Activated T-cell treated with anti-CD3 and anti-CD28 coated beads for 24 hours (primary cell): ENCODE measurements at regions not wholly inside any gene's neighbourhood (a gene's known extent, or its start where the extent isn't known, plus 50 kb on each side); places are given as distances from the start of the nearest gene placed in this dataset.
"Not testable (repeated sequence)": the region's sequence is repeated elsewhere in the genome, so short reads cannot be mapped to it uniquely, and the experiment has no call there.

ENCODE experiments used
- DNase-seq: peaks from one replicate; pipeline ENCODE4 v3.0.0-alpha.2; 2020; ENCODE audit warnings: low read depth

DNA sequence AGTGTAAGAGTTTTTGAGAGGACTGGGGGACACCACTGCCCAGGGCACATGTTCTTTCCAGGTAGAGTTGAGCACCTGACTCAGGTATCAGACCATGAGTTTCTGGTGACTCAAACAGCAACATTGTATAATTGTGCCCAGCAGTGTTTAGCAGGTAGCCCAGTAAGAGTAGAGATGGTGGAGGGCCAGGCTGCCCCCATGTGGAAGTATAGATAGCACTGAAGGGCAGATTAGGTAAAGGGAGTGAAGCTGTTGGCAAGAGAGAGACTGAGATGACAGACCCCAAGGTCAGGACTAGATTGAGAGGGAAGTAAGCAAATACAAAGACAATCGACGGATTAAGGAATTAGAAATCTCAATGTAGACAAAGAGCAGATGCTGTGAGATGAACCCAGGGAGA, 74.6 kb downstream of the TRIM42 start:
- no peak for DNase-seq

DNA sequence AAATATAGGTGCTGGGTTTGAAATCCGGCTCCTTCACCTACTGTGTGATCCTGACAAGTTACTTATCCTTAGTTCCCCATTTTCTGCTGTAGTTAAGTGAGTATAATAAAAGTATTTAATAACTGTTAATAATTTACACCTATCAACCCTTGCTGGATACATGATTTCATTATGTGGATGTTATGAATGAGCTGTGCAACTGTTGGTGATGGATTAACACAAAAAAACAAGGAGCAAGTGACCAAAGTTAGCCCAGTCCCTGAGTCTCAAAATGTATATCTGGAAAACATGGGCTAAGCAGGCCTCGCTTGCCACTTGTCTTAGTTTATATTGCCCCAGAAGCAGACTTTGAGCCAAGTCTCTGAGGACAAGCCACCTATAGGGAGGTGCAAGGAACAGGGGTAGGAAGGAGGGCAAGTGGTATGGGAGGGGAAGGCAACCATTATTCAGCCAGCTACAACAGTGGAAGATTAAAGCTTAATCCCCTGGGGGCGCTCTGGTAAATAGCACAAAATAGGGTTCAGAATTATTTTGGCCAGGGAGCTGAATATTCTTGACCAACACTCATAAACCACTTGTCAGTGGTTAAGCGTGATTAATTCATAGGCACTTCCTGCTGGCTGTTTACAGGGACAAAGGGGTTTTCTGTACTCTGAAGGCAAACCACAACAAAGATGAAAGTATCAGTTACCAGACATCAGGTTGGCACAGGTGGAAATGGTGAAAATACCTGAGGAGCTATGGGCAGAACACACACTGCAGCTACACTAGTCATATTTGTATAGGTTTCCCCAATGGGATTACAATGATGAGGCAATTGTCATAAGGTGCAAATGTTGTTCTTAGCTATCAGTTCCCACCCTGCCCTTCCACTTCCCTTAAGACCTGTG, 76.2 kb downstream of the TRIM42 start:
- no peak for DNase-seq

DNA sequence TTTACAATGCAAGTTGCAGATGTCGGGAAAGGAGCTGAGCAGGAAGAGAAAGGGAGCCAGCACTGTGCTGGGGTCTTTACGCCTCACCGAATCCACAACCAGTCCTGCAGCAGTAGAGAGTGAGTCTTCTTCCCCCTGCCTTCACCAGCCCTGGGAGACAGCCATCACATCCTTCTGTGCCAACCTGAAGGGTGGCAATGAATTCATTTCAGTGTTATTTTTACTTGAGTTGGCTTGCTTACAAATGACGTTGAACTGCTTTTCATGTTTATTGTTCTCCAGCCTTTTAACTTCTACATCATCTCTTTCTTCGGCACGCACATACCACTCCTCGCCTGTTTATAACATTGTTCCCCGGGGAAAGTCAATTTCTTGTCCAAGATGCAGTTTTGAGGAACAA, 77.1 kb downstream of the TRIM42 start:
- no peak for DNase-seq

DNA sequence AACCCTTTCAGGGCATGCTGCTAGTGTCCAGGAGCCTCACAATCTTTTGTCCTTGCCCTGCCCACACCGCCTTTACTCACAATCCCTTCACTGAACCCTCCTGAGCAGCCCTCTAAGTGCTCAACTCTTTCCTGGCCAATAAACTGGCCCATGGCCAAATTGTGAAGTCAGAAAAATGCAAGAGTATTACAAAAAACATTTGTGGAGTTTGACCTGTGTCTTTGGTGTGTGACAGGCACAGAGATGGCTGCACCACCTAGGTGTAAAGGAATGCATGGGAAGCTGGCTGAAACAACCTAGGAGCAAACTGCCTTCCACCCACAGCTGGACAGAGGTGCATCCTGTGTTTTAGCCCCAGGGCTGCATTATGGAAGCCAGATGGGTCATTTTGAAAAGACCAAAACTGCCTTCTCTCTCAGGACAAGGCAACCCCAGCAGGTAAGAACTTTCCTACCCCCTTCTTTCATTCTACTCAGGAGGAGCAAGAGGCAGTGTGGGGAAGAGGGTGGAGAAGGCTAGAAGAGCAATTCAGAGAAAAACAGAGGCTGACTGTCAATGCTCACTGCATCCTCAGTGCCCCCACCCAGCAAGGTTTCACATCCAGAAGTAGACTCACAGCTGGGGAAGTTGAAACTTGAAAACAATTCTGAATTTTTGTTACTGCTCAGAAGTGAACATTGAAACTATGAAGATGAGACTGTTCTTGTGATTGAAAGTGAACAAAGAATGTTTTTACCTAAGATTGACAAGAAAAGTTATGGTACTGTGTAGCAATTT, 78.6 kb downstream of the TRIM42 start:
- no peak for DNase-seq

DNA sequence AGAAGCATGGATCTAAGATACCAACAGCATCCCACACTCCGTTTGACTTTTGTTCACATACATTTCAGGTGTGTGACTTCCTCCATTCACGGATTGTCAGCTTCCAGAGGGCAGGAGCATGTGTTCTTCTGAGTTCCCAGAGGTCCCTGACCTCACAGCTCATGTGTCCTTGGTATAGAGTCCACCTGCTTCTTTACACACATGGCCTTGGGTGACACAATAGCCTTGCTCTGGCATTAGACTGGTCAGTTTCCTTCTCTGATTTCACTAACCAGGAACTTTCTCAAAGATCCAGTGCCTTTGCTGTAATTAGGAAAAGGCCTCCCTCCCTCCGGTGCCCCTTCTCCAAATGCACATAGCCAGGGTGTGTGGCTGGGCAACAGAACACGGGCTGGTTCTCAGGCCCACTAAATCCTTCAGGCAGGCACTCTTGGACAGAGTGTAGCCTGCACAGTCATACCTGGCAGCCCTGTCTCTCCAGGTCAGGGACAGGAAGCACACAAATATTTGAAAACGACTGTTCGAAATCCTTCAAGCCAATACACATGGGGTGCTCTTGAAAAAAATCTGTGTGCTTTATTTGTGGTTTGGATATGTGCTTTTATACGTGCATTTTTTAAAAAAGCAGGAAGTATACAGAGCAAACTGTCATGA, 81.1 kb downstream of the TRIM42 start:
- DNase-seq = no peak

DNA sequence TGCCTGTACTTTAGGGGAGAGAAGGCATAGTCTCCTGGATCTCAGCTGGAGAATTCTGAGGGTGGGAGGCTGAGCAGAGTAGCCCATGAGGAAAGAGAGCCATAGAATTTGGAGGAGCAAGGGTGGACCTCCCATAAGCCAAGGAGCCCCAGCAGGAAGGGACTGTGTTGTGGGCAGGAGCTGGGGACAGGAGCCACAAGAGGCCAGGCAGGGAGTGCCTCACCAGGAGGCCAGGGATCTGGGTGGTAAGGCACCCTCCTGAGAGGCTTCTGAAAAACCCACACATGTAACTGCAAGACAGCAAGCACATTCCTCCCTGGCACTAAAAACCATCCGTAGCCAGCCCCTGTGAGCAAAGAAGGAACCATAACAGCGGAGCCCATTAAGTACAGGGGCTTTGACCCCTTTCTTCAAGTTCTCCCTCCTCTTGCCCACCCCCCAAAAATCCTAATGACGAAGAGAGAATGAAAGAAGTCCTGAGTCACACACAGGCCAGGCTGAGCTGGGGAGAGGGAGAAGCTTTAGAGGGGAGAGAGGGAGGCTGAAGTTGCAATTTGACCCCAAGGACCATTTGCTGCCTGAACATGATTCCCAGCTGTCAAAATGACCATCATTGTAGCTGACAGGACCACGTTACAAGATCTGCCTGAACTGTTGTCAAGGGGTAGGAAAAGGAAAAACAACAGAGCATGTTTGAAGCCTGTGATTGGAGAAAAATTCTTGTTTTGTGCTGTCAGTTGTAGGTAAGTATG, 82.6 kb downstream of the TRIM42 start:
- no peak for DNase-seq

DNA sequence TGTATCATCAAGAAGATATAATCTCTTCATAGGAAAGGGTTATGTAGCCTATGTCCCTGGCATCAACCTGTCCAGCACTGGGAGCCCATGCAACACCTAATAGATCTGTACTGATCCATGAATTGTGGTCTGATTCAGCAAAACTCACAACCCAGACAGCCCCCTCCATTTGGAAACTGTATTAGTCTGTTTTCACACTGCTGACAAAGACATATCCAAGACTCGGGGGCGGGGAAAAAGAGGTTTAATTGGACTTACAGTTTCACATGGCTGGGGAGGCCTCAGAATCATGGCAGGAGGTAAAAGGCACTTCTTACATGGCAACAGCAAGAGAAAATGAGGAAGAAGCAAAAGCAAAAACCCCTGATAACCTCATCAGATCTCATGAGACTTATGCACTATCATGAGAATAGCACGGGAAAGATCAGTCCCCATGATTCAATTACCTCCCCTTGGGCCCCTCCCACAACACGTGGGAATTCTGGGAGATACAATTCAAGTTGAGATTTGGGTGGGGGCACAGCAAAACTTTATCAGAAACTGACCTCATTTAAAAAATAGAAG, 83.3 kb downstream of the TRIM42 start:
- DNase-seq = no peak

DNA sequence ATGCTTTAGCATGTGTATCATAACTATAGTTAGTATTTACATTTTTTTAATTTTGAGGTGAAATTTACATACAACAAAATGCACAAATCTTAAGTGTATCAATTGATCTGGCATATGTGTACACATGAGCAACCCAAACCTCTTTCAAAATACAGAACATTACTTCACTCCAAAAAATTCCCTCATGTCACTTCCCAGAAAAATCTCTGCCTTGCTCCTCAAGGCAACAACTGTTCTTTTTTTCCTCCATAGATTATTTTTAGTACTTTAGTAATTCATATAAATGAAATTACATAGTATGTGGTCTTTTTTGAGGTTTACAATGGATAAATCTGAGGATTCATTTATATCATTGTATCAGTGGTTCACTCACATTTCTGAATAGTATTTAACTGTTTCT, 84.9 kb downstream of the TRIM42 start:
- DNase-seq = no peak

DNA sequence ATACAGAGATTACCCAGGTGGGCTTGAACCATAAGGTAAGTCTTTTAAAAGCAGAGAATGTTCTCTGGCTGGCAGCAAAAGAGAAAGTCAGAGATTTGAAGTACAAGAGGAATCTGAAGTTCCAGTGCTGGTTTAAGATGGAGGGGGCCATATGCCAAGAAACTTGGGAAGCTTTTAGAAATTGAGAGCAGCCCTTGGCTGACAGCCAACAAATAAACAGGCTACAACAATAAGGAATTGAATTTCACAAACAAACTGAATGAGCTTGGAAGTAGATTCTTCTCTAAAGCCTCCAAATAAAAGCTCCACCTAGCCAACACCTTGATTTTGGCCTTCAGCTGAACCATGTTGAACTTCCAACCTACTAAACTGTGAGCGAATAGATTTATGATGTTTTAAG, 85.7 kb downstream of the TRIM42 start:
- DNase-seq = no peak

DNA sequence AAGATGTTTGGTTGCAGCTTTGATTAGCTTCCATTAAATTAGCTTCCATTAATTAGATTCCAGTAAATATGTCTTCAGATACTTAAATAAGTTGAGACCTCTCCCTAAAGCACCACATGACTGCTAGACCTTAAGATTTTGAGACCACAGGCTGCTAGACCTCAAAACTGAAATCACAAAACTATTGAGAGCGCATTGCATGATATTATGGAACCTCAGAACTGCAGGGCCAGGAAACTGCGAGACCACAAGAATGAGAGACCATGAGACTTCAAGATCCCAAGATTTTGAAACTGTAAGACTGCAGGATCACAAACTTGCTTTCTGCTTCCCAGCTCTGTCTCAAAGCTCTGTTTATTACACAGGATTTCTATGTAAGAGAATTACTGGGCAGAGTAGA, 87.4 kb downstream of the TRIM42 start:
- DNase-seq = no peak

DNA sequence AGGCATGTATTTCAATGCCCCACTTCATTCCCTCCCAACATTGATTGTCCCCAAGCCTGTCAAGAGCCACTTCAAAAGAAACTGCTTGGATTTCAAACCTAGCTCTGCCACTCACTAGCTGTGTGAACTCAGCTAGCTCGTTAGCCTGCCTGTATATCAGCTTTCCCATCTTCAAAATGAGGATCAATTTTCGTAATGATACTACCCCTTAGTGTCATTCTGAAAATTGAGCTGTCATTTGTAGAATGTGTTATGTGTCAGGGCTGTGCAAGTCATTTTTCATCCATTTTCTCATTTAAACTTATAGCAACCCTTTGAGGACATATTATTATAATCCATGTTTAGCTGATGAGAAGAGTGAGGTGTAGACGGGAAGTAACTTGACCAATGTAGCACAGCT, 88.6 kb downstream of the TRIM42 start:
- DNase-seq = no peak

DNA sequence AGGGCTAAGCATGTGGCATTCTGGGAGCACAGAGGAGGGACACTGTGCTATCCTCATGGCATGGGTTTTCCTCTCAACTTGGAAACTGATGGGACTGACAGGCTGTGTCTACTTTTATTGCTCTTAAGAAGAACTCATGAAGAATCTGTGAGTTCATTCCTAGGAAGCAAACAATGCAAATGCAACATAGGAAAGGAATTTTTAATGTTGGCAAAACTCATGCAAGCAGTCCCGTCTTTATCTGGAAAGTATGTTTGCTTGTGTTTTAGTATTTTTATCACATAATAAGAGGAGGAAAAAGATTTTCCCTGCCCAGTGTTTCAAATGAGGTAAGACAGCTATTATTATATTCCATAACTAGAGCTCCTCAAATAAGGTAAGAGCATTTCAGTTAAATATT, 89.7 kb downstream of the TRIM42 start:
- DNase-seq = no peak

DNA sequence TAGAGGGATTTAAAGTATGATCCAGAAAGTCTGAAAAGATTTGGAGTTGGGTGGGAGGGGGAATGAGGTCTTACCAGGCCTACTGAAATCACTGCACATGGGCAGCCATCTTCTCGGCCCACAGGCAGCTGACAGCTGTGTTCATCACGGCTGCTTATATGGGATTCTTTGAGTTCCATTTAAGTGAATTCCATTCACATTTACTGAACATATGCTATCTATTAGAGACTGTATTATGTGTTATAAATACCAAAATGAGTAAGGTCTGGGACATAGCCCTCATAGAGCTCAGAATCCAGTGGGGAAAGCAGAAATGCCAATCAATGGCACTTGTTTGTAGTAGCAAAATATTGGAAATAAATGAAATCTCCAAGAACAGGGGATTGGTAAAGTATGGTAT, 91.1 kb downstream of the TRIM42 start:
- no peak for DNase-seq

DNA sequence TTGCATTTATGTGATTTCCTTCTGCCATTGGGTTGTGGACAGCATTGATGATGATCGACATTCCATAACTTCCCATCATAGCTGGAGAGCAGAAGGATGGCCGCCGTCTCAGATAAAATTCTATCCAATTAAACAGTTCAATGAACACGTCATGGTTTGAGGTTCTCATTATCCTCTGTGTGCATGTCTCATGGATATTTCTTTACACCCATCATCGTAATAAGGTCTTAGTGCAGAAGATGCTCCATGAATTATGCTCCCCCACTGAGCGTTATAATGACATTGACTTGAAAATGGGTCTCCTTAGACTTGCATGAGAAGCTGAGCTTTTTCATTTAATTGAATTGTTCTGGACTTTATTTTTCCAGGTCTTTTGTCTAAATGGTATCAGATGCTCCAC, 92.1 kb downstream of the TRIM42 start:
- DNase-seq = no peak

DNA sequence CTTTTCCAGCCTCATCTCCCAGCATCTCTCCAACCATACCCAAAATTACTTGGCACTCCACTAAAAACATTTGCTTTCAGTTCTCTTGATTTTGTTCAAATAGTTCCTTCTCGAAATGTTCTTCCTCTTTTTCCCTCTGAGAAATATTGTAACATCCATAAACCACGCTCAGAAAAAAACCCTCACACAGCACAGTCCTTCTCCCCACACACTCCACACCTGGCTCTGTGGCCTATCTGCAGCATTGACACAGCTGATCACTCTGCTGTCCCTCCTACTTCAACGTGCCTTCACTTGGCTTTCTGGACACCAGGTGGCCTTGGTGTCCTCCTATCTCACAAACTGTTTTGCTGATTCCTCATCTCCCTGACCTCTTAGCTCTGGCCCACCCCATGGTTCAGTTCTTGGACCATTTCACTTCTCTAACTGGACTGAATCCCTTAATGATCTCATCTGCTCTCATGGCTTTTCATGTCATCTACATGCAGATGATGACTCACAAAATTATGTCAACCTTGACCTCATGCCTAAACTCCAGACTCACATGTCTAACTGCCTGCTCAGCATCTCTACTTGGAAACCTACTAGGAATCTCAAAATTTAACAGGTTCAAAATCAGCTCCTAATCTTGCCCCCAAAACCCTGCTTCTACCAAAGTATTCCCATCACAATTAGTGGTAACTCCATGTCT, 93.3 kb downstream of the TRIM42 start:
- DNase-seq = no peak

DNA sequence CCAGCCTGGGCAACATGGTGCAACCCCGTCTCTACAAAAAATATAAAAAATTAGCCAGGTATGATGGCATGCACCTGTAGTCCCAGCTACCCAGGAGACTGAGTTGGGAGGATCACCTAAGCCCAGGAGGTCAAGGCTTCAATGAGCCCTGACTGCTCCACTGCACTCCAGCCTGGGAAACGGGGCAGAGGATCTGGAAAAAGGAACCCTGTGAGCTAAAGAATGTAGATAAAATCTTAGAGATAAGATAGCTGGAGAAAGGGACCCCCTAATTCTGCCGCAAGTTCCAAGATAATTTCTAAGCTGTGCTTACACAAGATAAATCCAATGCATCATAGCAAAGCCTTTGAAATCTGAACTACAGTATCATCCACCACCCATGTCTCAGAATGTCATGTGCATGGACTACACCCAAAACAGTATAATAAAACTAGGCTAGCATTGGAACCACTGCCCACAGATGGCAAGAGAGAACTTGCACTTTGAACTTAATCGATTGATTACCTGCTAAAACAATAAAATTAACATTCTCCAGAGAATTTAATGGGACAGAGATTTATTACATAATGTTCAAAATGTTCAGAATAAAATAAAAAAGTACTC, 99.9 kb downstream of the TRIM42 start:
- no peak for DNase-seq

DNA sequence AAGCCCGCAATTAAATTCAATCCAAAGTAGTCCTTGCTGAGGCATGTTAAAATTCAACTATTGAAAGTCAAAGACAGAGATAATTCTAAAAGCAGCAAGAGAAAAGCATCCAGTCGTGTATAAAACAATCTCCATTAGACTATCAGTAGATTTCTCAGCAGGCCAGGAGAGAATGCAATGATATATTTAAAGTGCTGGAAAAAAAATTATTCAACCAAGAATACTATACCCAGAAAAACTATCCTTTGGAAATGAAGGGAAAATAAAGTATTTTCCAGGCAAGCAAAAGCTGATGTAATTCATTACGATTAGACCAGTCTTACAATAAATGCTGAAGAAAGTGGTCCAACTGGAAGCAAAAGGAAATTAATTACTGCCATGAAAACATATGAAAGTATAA, 113.5 kb downstream of the TRIM42 start:
- DNase-seq = no peak

DNA sequence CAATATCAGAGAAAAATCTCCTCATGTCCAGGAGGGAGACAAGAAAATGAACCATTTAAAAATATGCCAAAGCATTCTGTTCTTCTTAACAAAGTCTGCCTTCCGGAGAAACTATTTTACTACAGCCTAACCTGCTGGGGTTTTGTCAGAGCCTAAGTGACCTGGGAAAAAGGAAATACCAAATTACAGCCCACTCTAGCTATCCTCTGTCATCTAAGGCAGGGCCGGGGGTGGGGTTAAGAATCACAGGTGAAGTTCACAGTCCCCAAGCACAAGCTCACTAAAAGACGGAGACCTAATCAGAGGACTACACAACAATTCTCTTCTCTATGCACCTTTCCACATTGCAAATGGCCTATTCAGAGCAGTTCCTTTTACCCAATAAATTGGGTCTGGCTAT, 116.6 kb downstream of the TRIM42 start:
- no peak for DNase-seq

DNA sequence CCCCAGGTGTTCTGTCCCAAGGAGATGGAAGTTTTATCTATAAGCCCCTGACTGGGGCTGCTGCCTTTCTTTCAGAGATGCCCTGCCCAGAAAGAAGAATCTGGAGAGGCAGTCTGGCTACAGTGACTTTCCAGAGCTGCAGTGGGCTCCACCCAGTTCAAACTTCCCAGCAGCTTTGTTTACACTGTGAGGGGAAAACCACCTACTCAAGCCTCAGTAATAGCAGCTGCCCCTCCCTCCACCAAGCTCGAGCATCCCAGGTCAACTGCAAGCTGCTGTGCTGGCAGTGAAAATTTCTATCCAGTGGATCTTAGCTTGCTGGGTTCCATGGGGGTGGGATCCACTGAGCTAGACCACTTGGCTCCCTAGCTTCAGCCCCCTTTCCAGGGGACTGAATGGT, 125.0 kb downstream of the TRIM42 start:
- not testable (repeated sequence) for DNase-seq

DNA sequence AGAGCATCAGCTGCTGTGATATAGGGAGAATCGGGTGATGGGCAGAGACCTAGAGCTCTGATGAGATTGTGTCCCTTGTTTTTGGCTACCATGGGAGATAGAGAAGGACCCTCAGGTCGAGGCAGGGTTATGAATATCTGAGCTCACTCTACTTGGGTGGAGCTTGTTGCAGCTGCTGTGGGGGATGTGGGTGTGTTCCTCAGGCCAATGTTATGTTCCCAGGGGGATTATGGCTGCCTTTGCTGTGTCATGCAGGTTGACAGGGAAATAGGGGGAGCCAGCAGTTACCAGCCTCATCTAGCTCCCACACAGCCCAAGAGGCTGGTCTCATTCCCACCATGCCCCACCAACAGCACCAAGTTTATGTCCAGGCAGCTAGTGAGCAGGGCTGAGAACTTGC, 131.5 kb downstream of the TRIM42 start:
- DNase-seq = no peak
